Right hindlimb (tissue), 1 donor: ENCODE measurements at regions not wholly inside any gene's neighbourhood (a gene's known extent, or its start where the extent isn't known, plus 50 kb on each side); places are given as distances from the start of the nearest gene placed in this dataset.
"Not testable (repeated sequence)": the region's sequence is repeated elsewhere in the genome, so short reads cannot be mapped to it uniquely, and the experiment has no call there.

ENCODE experiments used
- DNase-seq: peaks from one replicate; pipeline ENCODE4 v3.0.0-alpha.2; 2018

DNA sequence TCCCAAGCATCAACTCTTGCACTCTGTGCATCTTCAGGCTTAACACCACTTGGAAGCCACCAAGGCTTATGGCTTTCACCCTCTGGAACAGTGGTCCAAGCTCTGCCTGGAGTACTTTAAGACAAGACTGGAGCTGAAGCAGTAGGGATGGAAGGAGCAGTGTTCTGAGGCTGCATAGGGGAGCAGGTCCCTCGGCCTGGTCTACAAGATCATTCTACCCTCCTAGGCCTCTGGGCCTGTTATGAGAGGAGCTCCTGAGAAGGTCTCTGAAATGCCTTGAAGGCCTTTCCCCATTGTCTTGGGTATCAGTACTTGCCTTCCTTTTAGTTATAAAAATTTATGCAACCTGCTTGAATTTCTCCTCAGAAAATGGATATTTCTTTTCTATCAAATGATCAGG is 286.7 kb downstream of the CPXCR1 start:
- DNase-seq, result no peak

DNA sequence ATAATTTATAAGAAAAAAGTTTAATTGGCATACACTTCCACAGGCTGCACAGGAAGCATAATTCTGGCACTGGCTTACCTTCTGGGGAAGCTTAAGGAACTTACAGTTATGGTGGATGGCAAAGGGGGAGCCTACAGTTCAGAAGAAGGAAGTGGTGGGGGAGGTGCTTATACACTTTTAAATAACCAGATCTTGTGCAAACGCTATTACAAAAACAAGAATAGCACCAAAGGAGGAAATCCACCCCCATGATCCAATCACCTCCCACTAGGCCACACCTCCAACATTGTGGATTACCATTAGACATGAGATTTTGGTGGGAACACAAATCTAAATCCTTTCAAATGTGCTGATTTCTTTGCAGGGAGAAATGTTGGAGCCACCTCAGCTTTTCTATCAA is 287.7 kb downstream of the CPXCR1 start:
- DNase-seq, result no peak

DNA sequence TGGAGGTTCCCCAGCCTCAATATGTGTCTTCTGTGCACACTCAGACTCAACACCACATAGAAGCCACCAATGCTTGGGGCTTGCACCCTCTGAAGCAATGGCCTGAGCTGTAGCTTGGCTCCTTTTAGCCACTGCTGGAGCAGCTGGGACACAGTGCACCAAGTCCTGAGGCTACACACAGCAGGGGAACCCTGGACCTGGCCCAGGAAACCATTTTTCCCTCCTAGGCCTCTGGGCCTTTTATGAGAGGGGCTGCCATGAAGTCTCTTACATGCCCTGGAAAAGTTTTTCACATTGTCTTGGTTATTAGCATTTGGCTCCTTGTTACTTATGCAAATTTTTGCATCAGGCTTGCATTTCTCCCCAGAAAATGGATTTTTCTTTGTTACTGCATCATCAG is 306.2 kb downstream of the CPXCR1 start:
- no peak for DNase-seq

DNA sequence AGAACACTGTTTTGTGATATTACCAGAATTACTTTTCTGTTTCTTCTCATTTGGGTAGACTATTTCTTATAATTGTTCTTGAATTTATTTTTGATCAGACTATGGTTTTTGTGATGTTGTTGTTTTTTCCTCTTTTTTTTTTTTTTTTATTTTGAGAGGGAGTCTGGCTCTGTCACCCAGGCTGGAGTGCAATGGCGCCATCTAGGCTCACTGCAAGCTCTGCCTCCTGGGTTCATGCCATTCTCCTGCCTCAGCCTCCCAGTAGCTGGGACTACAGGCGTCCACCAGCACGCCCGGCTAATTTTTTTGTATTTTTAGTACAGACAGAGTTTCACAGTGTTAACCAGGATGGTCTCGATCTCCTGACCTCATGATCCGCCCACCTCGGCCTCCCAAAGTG is 352.6 kb downstream of the CPXCR1 start:
- DNase-seq, result not testable (repeated sequence)

DNA sequence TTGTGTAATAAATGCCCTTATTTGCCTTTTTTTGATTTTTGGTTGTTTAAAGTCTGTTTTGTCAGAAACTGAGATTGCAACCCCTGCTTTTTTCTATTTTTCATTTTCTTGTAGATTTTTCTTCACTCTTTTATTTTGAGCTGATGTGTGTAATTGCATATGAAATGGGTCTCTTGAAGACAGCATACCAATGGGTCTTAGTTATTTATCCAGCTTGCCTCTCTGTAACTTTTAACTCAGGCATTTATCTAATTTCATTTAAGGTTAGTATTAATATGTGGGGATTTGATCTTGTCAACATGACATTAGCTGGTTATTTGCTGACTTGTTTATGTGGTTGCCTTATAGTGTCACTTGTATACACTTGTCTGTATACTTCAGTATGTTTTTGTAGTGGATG is 378.0 kb downstream of the CPXCR1 start:
- no peak for DNase-seq
